ENCODE measurements at regions not wholly inside any gene's neighbourhood (a gene's known extent, or its start where the extent isn't known, plus 50 kb on each side); places are given as distances from the start of the nearest gene placed in this dataset.

DNA sequence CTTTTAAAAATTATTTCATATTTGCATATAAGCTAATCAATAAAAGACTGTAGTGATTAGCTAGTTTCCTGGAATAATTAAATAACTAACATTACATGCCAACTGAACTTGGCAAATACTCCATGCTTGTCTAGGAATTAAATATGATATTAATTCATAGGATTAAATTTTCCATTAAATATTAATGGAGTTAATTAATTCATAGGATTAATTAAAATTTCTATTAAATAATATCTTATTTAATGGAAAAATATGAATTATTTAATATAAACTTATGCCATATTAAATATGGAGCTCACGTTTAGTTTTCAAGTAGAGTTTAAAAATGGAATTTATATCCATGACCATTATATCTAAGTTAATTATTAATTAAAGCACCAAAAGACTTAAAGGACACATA lies 517.8 kb upstream of the DAB2 start:
- TF ChIP-seq, protein P1, sequence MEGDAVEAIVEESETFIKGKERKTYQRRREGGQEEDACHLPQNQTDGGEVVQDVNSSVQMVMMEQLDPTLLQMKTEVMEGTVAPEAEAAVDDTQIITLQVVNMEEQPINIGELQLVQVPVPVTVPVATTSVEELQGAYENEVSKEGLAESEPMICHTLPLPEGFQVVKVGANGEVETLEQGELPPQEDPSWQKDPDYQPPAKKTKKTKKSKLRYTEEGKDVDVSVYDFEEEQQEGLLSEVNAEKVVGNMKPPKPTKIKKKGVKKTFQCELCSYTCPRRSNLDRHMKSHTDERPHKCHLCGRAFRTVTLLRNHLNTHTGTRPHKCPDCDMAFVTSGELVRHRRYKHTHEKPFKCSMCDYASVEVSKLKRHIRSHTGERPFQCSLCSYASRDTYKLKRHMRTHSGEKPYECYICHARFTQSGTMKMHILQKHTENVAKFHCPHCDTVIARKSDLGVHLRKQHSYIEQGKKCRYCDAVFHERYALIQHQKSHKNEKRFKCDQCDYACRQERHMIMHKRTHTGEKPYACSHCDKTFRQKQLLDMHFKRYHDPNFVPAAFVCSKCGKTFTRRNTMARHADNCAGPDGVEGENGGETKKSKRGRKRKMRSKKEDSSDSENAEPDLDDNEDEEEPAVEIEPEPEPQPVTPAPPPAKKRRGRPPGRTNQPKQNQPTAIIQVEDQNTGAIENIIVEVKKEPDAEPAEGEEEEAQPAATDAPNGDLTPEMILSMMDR (conservative IDR thresholded peaks at IDR 0.05): no peak
- TF ChIP-seq ZFX (IDR thresholded peaks at IDR 0.05): no peak
